ENCODE measurements at regions not wholly inside any gene's neighbourhood (a gene's known extent, or its start where the extent isn't known, plus 50 kb on each side); places are given as distances from the start of the nearest gene placed in this dataset.

DNA sequence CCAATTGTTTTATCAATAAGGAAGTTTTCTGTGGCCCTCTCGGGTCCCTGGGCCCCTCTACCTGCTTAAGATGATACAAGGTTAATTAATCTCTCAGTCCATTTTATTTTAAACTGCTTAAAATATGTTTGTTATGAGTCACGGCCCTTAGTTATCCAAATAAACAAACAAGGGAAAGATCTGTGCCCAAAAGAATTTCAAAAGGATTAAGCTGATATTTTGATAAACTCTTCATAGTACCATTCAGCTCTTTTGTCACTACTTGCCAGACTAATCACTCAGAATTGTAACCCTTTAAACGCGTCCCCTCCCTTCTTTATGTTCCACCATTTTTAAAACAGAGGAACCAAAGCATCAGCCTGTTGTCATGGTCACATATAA lies 144.7 kb upstream of the STK17B start:
- TF ChIP-seq, protein P1, sequence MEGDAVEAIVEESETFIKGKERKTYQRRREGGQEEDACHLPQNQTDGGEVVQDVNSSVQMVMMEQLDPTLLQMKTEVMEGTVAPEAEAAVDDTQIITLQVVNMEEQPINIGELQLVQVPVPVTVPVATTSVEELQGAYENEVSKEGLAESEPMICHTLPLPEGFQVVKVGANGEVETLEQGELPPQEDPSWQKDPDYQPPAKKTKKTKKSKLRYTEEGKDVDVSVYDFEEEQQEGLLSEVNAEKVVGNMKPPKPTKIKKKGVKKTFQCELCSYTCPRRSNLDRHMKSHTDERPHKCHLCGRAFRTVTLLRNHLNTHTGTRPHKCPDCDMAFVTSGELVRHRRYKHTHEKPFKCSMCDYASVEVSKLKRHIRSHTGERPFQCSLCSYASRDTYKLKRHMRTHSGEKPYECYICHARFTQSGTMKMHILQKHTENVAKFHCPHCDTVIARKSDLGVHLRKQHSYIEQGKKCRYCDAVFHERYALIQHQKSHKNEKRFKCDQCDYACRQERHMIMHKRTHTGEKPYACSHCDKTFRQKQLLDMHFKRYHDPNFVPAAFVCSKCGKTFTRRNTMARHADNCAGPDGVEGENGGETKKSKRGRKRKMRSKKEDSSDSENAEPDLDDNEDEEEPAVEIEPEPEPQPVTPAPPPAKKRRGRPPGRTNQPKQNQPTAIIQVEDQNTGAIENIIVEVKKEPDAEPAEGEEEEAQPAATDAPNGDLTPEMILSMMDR (IDR thresholded peaks at IDR 0.05 in 4 of 5, conservative IDR thresholded peaks at IDR 0.05 in 1 of 5), result no peak
- TF ChIP-seq POLR2A (IDR thresholded peaks at IDR 0.05), result no peak

Data from gastrocnemius medialis (tissue), 4 donors.